K562 (cell line): ENCODE measurements at regions not wholly inside any gene's neighbourhood (a gene's known extent, or its start where the extent isn't known, plus 50 kb on each side); places are given as distances from the start of the nearest gene placed in this dataset.

Experiments used
- CHCHD3 ChIP-seq: fragments of 250-450 bp; sonication (Bioruptor Pico); IDR thresholded peaks from 2 replicates; pipeline ENCODE4 v2.1.2; 2022; ENCODE audit warnings: mild to moderate bottlenecking
- CTCF ChIP-seq, 3 experiments: IDR thresholded peaks in 2 of 3; conservative IDR thresholded peaks in 1 of 3; 2 replicates each; pipeline ENCODE4 v1.5.1; 2011 to 2012; ENCODE audit warnings: low read length in 3 of 3, mild to moderate bottlenecking in 3 of 3, control low read depth in 2 of 3, improper control_type of control experiment in 1 of 3, inconsistent platforms in 1 of 3, low read depth in 1 of 3, mixed read lengths in 1 of 3, moderate library complexity in 1 of 3; ENCODE audit not compliant: insufficient read depth in 2 of 3
- GTF2E2 ChIP-seq: fragments of 200-800 bp; sonication (Bioruptor generic); IDR thresholded peaks from 2 replicates; pipeline ENCODE4 v1.6.1; 2016; ENCODE audit warnings: missing genetic modification characterization, missing compliant biosample characterization
- KAT7 ChIP-seq: sonication (generic); formaldehyde crosslinking; IDR thresholded peaks from 2 replicates; pipeline ENCODE4 v1.8.0; 2022; ENCODE audit warnings: missing genetic modification reagents, mild to moderate bottlenecking, borderline replicate concordance
- RREB1 ChIP-seq: fragments of 250-450 bp; sonication (Bioruptor Pico); IDR thresholded peaks from 2 replicates; pipeline ENCODE4 v1.4.0; 2020
- TAF1 ChIP-seq: IDR thresholded peaks from 2 replicates; pipeline ENCODE4 v1.6.1; 2011; ENCODE audit warnings: mild to moderate bottlenecking, low read length, moderate library complexity; ENCODE audit not compliant: insufficient read depth, control insufficient read depth, severe bottlenecking; ENCODE audit errors: extremely low read depth
- TF ChIP-seq, protein P1 (sequence below), 3 experiments: fragments of 200-800 bp in 1 of 3; sonication (Bioruptor generic) in 1 of 3; sonication (generic) in 1 of 3; formaldehyde crosslinking in 1 of 3; IDR thresholded peaks; 2 replicates each; pipeline versions ENCODE4 v1.6.1 to v1.8.0; 2016 to 2022; ENCODE audit warnings: mild to moderate bottlenecking in 2 of 3, missing compliant biosample characterization in 2 of 3, missing genetic modification characterization in 2 of 3, missing genetic modification reagents in 1 of 3

DNA sequence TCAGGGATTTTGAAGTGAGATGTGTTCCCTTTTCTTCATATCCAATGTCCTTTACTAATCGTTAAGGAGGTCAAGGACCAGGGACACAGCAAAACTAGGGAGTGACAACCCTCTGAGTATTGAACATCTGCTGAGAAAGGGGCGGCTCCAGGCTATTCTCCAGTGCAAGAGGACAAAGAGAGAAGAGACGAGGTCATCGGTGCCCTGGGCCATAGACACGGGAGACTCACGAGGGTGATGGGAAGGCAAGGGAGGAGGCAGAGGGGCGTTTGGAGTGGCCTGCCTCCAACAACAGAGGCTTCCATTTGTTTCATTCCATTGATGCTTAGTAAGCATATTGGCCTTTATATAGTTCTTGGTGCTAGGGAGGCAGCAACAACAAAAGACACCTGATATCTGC, 268.4 kb downstream of the CXCL12 start:
- TF ChIP-seq CHCHD3 (no peak), KAT7 (CRISPR knock-in tag) (no peak), RREB1 (CRISPR knock-in tag) (no peak), CTCF (IDR thresholded peaks at IDR 0.05 in 2 of 3, conservative IDR thresholded peaks at IDR 0.05 in 1 of 3; ENCODE audit: insufficient read depth in 2 of 3, low read depth in 1 of 3, low read length in 3 of 3) (no peak), TAF1 (no peak), GTF2E2 (tag) (no peak)
- TF ChIP-seq, protein P1, sequence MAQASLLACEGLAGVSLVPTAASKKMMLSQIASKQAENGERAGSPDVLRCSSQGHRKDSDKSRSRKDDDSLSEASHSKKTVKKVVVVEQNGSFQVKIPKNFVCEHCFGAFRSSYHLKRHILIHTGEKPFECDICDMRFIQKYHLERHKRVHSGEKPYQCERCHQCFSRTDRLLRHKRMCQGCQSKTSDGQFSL (CRISPR knock-in tag; IDR thresholded peaks at IDR 0.05): no peak
- TF ChIP-seq, protein P1 (tag; IDR thresholded peaks at IDR 0.05): no peak
